GM12873 (cell line): ENCODE measurements at regions not wholly inside any gene's neighbourhood (a gene's known extent, or its start where the extent isn't known, plus 50 kb on each side); places are given as distances from the start of the nearest gene placed in this dataset.

Experiments used
- TF ChIP-seq, protein P1 (sequence below): IDR thresholded peaks from 2 replicates; pipeline ENCODE4 v1.5.1; 2012; ENCODE audit warnings: low read depth, mild to moderate bottlenecking, moderate library complexity, low read length, control low read depth; ENCODE audit not compliant: insufficient read depth; ENCODE audit errors: missing control alignments

DNA sequence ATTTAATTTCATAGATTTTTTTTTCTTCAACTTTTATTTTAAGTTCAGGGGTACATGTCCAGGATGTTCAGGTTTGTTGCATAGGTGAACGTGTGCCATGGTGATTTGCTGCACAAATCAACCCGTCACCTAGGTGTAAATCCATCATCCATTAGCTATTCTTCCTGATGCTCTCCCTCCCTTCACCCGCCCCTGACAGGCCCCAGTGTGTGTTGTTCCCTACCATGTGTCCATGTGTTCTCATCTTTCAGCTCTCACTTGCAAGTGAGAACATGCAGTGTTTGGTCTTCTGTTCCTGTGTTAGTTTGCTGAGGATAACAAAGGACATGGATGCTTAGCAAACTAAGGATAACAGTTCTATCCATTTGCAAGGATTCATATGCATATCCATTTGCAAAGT is 209.1 kb upstream of the ADCY2 start:
- TF ChIP-seq, protein P1, sequence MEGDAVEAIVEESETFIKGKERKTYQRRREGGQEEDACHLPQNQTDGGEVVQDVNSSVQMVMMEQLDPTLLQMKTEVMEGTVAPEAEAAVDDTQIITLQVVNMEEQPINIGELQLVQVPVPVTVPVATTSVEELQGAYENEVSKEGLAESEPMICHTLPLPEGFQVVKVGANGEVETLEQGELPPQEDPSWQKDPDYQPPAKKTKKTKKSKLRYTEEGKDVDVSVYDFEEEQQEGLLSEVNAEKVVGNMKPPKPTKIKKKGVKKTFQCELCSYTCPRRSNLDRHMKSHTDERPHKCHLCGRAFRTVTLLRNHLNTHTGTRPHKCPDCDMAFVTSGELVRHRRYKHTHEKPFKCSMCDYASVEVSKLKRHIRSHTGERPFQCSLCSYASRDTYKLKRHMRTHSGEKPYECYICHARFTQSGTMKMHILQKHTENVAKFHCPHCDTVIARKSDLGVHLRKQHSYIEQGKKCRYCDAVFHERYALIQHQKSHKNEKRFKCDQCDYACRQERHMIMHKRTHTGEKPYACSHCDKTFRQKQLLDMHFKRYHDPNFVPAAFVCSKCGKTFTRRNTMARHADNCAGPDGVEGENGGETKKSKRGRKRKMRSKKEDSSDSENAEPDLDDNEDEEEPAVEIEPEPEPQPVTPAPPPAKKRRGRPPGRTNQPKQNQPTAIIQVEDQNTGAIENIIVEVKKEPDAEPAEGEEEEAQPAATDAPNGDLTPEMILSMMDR: no peak

DNA sequence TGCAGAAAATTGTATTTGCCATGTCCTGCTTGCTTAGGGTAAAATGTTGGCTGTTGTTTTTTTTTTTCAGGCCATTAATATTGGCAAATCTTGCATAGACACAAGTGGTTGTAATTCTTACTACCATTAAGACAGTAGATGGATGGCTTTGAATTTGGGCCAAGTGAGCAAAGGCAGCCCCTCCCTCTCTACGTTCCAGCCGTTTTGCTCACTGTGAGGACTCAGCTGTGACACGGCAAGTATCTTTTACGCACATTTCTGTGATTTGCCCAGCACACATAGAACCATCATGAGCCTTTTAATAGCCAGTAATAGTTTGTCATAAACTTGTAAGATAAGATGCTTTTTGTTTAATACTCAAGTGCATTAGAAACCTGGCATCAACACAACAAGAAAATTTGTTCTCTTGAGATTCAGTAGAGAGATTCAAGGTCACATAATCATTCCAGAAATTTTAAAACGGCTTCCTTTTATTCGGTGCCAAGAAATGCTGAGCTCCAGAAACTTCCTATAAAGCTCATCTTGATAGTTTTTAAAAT is 205.2 kb upstream of the ADCY2 start:
- TF ChIP-seq, protein P1: no peak

DNA sequence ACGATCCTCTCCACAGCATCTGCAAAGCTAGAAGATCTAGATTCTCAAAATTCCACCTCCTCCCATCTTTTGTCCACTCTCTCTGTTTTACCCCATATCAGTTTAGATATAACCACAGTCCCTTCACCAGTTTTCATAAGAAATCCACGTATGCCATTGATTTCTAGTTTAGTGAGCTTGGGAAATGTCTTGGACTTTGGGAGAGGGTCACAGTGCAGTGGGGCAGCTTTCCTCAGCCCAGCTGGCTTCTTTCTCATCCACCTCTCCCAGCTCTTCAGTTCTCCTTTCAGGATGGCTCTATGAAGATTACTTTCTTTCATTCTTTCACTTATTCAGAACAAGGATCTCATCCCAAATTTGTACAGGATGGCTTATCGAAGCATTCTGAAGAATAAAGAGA is 203.9 kb upstream of the ADCY2 start:
- TF ChIP-seq, protein P1: no peak

- TF ChIP-seq, protein P1: no peak
Observed at GRCh38 chr5:7202846-7203245, 193.1 kb upstream of the ADCY2 start.

- TF ChIP-seq, protein P1: no peak
Observed at GRCh38 chr5:7207979-7208378, 188.0 kb upstream of the ADCY2 start.

- TF ChIP-seq, protein P1: no peak
Observed at GRCh38 chr5:7208938-7209337, 187.0 kb upstream of the ADCY2 start.

DNA sequence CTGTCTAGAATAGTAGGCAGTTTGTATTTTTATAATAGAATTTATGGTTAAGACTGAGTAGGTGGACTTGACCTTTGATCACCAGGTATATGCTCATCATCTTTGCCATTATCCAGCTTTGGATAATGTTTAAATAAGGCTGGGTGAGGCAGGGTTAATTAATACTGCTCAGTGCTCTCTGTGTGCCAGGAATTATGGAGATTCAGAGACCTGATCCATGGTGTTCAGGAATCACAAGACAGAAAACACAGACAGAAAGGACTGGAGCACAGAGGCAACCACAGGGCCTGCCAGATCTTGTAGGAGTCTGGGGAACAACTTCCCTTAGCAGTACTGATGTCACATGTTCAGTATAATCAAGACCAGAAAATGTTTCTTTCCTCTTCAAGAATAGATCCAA is 186.3 kb upstream of the ADCY2 start:
- TF ChIP-seq, protein P1: no peak
